ENCODE measurements at regions not wholly inside any gene's neighbourhood (a gene's known extent, or its start where the extent isn't known, plus 50 kb on each side); places are given as distances from the start of the nearest gene placed in this dataset.

- ChIA-PET POLR2A (interaction anchor here (1.0 kb wide), 1 partner anchor 9 kb away, joined by 5 read pairs; no protein-coding TSS in a partner anchor), CTCF (ENCODE audit: low intra/inter-chr PET ratio) (no interaction called here)
- 0% methylated on average over 1 of the region's 1 CpG for WGBS (ENCODE audit: insufficient coverage, low coverage, missing lambda C conversion rate)
- H3K4me1 ChIP-seq (replicated peaks in 1 of 2; ENCODE audit: control insufficient read depth in 2 of 2, insufficient read depth in 2 of 2, low read length in 2 of 2): no peaks in the 10 kb centered on the region
- no peaks in the 10 kb centered on the region for H4K20me1 ChIP-seq (replicated peaks; ENCODE audit: control insufficient read depth, insufficient read depth, low read length)
- FAIRE-seq (no peak), DNase-seq (ENCODE audit: extremely low read depth in 1 of 4, low spot score in 3 of 4) (no peak), ATAC-seq (no peak)
- H3K4me2 ChIP-seq (ENCODE audit: insufficient read depth, low read length): no peak overlapping the region
- H3K36me3 ChIP-seq (ENCODE audit: control insufficient read depth, insufficient read depth, low read length): no peaks in the 10 kb centered on the region
- in situ Hi-C loops (cut with MboI) (no loop called here), intact Hi-C loops (cut with micrococcal nuclease) (no loop called here)
- H3K27me3 ChIP-seq (ENCODE audit: control insufficient read depth in 2 of 2, insufficient read depth in 2 of 2, low read length in 2 of 2): peaks cover 10 to 20% of the 10 kb centered on the region in 2 experiments; a peak in 4 of 5 replicates
- no TSS peak for BruUV-seq (replicated peaks)
- no peak for TF ChIP-seq XRCC5 (IDR thresholded peaks at IDR 0.05; ENCODE audit: low read depth, low read length)
- no peak for TF ChIP-seq STAT6 (CRISPR knock-in tag; IDR thresholded peaks at IDR 0.05)
- no peak for TF ChIP-seq NR3C1 (CRISPR knock-in tag; IDR thresholded peaks at IDR 0.05)
- no peak for TF ChIP-seq HLTF (IDR thresholded peaks at IDR 0.05)
- no peak for TF ChIP-seq ZNF511 (CRISPR knock-in tag; IDR thresholded peaks at IDR 0.05)
- TF ChIP-seq ZFP30 (CRISPR knock-in tag; IDR thresholded peaks at IDR 0.05; ENCODE audit: borderline replicate concordance): no peak
- no peak for TF ChIP-seq CREB1 (IDR thresholded peaks at IDR 0.05)
- no peak for TF ChIP-seq CREB1 (CRISPR knock-in tag; IDR thresholded peaks at IDR 0.05)
- no peak for TF ChIP-seq ZNF324 (CRISPR knock-in tag; IDR thresholded peaks at IDR 0.05)
- TF ChIP-seq CBX2 (IDR thresholded peaks at IDR 0.05; ENCODE audit: insufficient read depth, low read length, poor library complexity, severe bottlenecking): no peak
- no peak for TF ChIP-seq SPI1 (IDR thresholded peaks at IDR 0.05; ENCODE audit: borderline replicate concordance, low read depth, low read length)
- TF ChIP-seq ZNF24 (IDR thresholded peaks at IDR 0.05): no peak
- H3K9me3 ChIP-seq (replicated peaks; ENCODE audit: control insufficient read depth, insufficient read depth, low read depth, low read length): no peaks in the 10 kb centered on the region
- H3K9ac ChIP-seq (ENCODE audit: insufficient read depth in 1 of 2, low read depth in 2 of 2, low read length in 2 of 2): no peak overlapping the region
- no peaks in the 10 kb centered on the region for H3K9me1 ChIP-seq (ENCODE audit: control insufficient read depth, insufficient read depth, low read length)
- H3K27ac ChIP-seq (ENCODE audit: extremely low read depth, low read depth, low read length): no peak overlapping the region
- H3K79me2 ChIP-seq (ENCODE audit: control insufficient read depth, insufficient read depth, low read length): no peaks in the 10 kb centered on the region
- H3K4me3 ChIP-seq: no peak overlapping the region
- H2AFZ ChIP-seq (ENCODE audit: low read depth, low read length): no peak overlapping the region
Measured at GRCh38 chr6:111982681-111983080, 71.2 kb upstream of the CCN6 start.

All from K562 (cell line).